ENCODE measurements at regions not wholly inside any gene's neighbourhood (a gene's known extent, or its start where the extent isn't known, plus 50 kb on each side); places are given as distances from the start of the nearest gene placed in this dataset.

GRCh38 chr10:53402594-53402993 is 630.0 kb upstream of the MBL2 start:
- TF ChIP-seq CTCF (IDR thresholded peaks at IDR 0.05) (no peak), ZFX (IDR thresholded peaks at IDR 0.05; ENCODE audit: borderline replicate concordance) (no peak)

All from 22Rv1 (cell line).